ENCODE measurements at regions not wholly inside any gene's neighbourhood (a gene's known extent, or its start where the extent isn't known, plus 50 kb on each side); places are given as distances from the start of the nearest gene placed in this dataset.

GRCh38 chr2:136295168-136295567 lies 177.2 kb upstream of the CXCR4 start:
- Mint-ChIP-seq H3K4me3 (no peak overlapping the region), H3K4me1 (no peaks in the 10 kb centered on the region), H3K27ac (no peak overlapping the region), H3K27me3 (ENCODE audit: low read depth) (no peaks in the 10 kb centered on the region), H3K36me3 (ENCODE audit: insufficient read depth in 1 of 3, low read depth in 3 of 3) (no peaks in the 10 kb centered on the region), H3K9me3 (no peaks in the 10 kb centered on the region)
- H2BK15ac ChIP-seq (ENCODE audit: low read depth, low read length), result no peak overlapping the region
- H2BK12ac ChIP-seq (ENCODE audit: insufficient read length, low read depth, low read length), result no peak overlapping the region
- no peak overlapping the region for H3K14ac ChIP-seq (ENCODE audit: insufficient read depth, low read length)
- H3K79me2 ChIP-seq (ENCODE audit: insufficient read depth, low read length), result no peaks in the 10 kb centered on the region
- no peaks in the 10 kb centered on the region for H4K20me1 ChIP-seq (ENCODE audit: control insufficient read depth, insufficient read depth, insufficient read length)
- DNase-seq, result no peak
- no peak overlapping the region for H2BK20ac ChIP-seq (ENCODE audit: low read depth, low read length, poor library complexity, severe bottlenecking)
- no peaks in the 10 kb centered on the region for H3K4me1 ChIP-seq (ENCODE audit: insufficient read depth, low read length)
- no peak overlapping the region for H2AK5ac ChIP-seq (ENCODE audit: insufficient read length, low read length)
- no CpG with 5 or more reads among the region's 1 CpG for WGBS (ENCODE audit: extremely low coverage, insufficient read length, low lambda C conversion rate)
- H3K4ac ChIP-seq (ENCODE audit: low read depth, low read length), result no peak overlapping the region
- no peak overlapping the region for H3K23ac ChIP-seq (ENCODE audit: insufficient read length, low read depth, low read length)
- H3T11ph ChIP-seq (ENCODE audit: low read length), result no peak overlapping the region
- no peaks in the 10 kb centered on the region for H3K27me3 ChIP-seq (ENCODE audit: insufficient read depth, low read length)
- no peak overlapping the region for H3K18ac ChIP-seq (ENCODE audit: insufficient read length, low read depth, low read length)
- TF ChIP-seq CTCF (conservative IDR thresholded peaks at IDR 0.05), result no peak
- no peaks in the 10 kb centered on the region for H3K79me1 ChIP-seq (ENCODE audit: insufficient read depth, low read depth, low read length, poor library complexity, severe bottlenecking)
- no peak overlapping the region for H2AFZ ChIP-seq (ENCODE audit: low read length)
- no peak overlapping the region for H3K27ac ChIP-seq (ENCODE audit: insufficient read length, low read depth, low read length)
- no peak overlapping the region for H2BK5ac ChIP-seq (ENCODE audit: insufficient read length, low read length)
- no peak overlapping the region for H4K5ac ChIP-seq (ENCODE audit: insufficient read length, low read depth, low read length)
- H2BK120ac ChIP-seq (ENCODE audit: low read depth, low read length, poor library complexity, severe bottlenecking), result no peak overlapping the region
- H3K56ac ChIP-seq (ENCODE audit: insufficient read length, low read depth, low read length), result no peak overlapping the region
- H3K9ac ChIP-seq (ENCODE audit: extremely low read depth, insufficient read length, low read length), result no peak overlapping the region
- no peak overlapping the region for H4K91ac ChIP-seq (ENCODE audit: insufficient read length, low read depth, low read length)
- H3K9me3 ChIP-seq (ENCODE audit: control insufficient read depth, low read depth, low read length), result no peaks in the 10 kb centered on the region
- no peaks in the 10 kb centered on the region for H3K23me2 ChIP-seq (ENCODE audit: insufficient read length, low read depth, low read length, poor library complexity, severe bottlenecking)
- H3K4me2 ChIP-seq (ENCODE audit: insufficient read depth, insufficient read length, low read length), result no peak overlapping the region
- no peak overlapping the region for H4K8ac ChIP-seq (replicated peaks; ENCODE audit: insufficient read length, low read depth, low read length)
